GM12873 (cell line): ENCODE measurements at regions not wholly inside any gene's neighbourhood (a gene's known extent, or its start where the extent isn't known, plus 50 kb on each side); places are given as distances from the start of the nearest gene placed in this dataset.

Source experiments
- TF ChIP-seq, protein P1 (sequence below): IDR thresholded peaks from 2 replicates; pipeline ENCODE4 v1.5.1; 2012; ENCODE audit warnings: low read depth, mild to moderate bottlenecking, moderate library complexity, low read length, control low read depth; ENCODE audit not compliant: insufficient read depth; ENCODE audit errors: missing control alignments

DNA sequence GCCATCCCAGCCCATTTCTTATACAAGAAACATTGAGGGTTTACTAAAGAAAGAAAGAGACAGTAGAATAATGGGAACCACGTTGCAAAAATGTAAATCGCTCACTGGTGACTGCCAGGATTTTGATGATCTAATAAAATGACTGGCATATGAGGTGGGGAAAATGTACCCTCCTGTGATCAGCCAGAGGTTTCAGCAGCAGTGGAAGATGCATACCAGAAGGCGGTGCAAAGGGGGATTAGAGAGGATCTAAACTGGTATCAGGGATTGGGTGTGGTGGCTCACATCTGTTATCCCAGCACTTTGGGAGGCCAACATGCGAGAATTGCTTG lies 60.8 kb upstream of the DDR1 start:
- TF ChIP-seq, protein P1, sequence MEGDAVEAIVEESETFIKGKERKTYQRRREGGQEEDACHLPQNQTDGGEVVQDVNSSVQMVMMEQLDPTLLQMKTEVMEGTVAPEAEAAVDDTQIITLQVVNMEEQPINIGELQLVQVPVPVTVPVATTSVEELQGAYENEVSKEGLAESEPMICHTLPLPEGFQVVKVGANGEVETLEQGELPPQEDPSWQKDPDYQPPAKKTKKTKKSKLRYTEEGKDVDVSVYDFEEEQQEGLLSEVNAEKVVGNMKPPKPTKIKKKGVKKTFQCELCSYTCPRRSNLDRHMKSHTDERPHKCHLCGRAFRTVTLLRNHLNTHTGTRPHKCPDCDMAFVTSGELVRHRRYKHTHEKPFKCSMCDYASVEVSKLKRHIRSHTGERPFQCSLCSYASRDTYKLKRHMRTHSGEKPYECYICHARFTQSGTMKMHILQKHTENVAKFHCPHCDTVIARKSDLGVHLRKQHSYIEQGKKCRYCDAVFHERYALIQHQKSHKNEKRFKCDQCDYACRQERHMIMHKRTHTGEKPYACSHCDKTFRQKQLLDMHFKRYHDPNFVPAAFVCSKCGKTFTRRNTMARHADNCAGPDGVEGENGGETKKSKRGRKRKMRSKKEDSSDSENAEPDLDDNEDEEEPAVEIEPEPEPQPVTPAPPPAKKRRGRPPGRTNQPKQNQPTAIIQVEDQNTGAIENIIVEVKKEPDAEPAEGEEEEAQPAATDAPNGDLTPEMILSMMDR: no peak

DNA sequence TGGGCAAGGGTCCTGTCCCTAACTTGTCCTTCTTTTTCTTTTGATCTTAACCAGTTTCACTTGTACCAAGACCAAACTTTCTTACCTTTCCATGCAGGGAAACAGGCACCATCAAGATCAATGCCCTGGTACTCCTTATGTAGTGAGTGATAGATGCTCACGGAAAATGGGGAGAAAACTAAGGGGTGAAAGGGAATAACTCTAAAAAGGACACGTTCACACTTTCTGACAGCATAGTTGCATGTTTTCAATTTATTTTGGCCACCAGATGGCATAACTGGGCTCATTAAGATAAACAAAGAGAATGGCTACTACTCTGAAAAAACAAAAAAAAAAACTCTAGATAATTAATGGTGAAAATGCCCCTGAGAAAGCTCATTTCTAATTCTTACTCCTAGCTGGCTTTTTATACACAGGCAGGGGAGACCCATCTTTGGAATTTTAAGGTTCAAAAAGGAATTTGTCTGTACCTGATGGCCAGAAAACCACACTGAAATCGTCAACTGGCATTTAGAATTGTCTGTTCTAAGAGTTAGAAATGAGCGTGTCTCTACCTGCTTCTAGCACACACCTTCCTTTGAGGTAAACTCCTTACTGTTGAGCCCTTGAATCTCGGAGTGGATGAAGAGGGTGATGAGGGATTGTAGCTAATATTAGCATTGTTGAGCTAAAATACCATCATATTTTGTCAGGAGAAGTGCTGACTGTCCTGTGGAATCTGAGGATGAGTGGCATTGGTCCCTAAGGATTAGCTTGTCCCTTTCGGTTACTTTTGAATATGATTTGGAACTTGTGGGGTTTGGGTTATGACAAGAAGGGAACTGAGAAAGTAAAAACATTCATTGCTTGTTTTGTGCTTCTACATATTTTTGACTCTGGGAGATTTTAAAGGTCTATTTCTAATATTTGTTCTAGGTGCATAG lies 62.2 kb upstream of the DDR1 start:
- TF ChIP-seq, protein P1: peak; percentile 61

DNA sequence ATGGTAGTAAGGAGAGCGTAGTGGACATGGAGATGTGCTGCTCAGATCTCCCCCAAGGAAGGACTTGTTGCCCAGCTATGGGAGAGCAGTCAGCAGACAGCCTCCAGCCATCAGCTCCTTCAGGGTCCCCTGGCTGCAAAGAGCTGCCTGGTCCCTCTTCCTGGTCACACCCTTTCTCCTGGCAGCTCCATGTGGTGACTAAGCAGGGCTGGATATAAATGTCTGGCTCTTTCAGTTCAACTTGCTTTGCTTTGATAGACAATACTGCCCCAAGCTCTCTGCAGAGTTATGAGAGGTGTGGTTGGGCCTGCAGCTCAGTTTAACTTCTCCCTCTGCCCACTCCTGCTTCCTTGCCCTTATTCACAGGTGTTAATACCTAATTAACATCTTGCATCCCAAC lies 64.1 kb upstream of the DDR1 start:
- TF ChIP-seq, protein P1: no peak

DNA sequence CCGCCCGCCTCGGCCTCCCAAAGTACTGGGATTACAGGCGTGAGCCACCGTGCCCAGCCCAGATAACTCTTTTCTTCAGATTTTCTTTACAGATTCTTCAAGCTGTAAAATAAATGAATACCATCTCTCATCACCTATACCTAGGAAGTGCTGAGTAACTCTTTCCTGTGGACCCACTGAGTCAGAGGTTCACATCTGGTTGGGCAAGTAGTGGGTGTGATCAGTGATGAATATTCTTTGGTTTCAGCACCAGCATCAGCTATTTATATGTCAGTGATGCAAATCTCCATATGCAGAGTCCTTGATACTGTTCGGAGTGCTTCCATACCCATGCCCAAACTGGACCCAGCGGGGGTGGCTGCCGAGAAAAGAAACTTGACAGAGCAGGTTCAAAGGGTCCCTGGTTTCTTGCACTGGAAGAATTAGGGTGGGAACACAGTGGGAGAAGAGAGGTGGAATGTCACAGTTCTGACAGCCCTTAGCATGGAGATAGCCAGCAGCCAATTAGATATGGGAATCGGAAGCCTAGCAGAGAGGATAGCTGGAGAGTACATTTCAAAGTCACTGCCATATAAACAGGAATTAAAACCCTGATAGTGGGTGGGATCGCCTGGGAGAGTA lies 64.9 kb upstream of the DDR1 start:
- TF ChIP-seq, protein P1: no peak

DNA sequence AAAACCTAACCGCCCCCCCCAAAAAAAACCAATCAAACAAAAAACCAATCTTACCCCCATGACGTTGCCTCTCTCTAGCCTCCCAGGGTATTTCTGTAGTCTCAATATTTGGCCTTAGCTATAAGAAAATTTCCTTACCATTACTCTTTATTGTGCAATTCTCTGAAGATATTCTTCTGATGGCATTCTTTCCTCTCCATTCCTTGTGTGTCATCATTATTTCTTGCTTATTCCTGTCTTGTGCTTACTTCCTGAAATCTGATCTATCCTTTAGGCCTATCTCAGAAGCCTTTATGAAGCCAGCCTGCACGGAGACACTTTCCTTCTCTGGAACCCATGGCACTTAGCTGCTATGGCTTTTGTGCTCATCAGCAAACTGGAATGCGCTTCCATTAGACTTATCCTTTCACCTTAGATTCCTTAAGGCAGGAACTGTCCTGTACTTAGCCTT lies 65.9 kb upstream of the DDR1 start:
- TF ChIP-seq, protein P1: no peak

DNA sequence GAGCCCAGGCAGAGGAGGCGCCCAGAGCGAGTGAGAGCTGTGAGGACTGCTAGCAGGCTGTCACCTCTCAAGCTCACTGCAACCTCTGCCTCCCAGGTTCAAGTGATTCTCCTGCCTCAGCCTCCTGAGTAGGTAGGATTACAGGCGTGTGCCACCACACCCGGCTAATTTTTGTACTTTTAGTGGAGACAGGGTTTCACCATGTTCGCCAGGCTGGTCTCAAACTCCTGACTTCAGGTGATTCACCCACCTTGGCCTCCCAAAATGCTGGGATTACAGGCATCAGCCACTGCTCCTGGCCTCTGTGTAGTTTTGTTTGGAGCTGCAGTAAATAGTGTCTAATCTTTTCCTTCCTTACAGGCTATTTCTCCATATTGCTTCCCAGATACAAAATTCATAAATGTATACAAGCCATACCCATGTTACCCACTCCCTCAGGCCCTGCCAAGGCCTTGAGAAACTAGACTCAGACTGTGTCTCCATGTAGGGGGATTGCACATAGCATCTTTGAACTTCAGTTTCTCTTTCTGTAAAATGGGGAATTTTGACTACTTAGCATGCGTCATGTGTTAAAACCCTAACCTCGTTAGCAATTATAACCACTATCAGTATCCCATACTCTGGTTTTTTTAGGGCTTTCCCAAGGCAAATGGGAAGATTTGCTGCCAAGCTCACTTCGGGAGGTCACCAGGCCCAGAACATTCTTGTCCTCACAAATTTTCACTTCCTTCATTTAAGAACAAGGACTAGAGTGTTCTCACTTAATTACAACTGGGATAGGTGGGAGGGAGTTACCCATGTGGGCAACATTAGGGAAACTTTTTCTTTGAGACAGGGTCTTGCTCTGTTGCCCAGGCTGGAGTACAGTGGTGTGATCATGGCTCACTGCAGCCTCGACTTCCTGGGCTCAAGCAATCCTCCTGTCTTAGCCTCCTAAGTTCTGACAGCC lies 67.3 kb upstream of the DDR1 start:
- TF ChIP-seq, protein P1: no peak
